Ovary (tissue), 3 donors: ENCODE measurements at regions not wholly inside any gene's neighbourhood (a gene's known extent, or its start where the extent isn't known, plus 50 kb on each side); places are given as distances from the start of the nearest gene placed in this dataset.

Experiments used
- CTCF ChIP-seq, 3 donors: fragments of 450-650 bp in 2 of 3; fragments of 200-600 bp in 1 of 3; IDR thresholded peaks; one replicate each; pipeline versions ENCODE4 v1.5.1 to v1.8.0; 2016 to 2022; ENCODE audit warnings: antibody characterized with exemption in 3 of 3, mild to moderate bottlenecking in 1 of 3
- EP300 ChIP-seq: sonication (generic); formaldehyde crosslinking; IDR thresholded peaks from one replicate; pipeline ENCODE4 v1.6.1; 2017; ENCODE audit warnings: antibody characterized with exemption
- POLR2A ChIP-seq: fragments of 450-650 bp; IDR thresholded peaks from one replicate; pipeline ENCODE4 v1.6.1; 2017; ENCODE audit warnings: antibody characterized with exemption, mild to moderate bottlenecking, moderate library complexity
- donor health status: DM: no; HTN: no; CAD: no.

DNA sequence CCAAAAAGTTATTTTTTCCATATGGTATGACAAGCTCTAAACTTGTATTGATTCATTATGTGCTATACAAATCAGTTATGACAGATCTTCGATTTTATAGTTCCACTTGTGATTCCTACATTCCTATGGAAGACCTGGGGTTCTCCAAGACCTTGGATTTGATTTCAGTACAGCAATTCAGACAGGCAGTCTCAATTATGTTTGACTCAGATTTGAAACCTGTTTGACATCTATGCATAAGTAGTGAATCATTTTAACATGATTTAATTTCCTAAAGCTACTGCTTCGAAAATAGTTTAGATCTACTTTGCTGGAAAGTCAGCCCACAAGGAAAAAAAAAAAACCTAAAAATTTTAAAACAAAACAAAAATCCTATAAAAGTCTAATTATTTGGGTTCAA is 820.4 kb downstream of the LUZP2 start:
- no peak for TF ChIP-seq CTCF (IDR thresholded peaks at IDR 0.05)
- no peak for TF ChIP-seq POLR2A
- TF ChIP-seq EP300: no peak
